ENCODE measurements at regions not wholly inside any gene's neighbourhood (a gene's known extent, or its start where the extent isn't known, plus 50 kb on each side); places are given as distances from the start of the nearest gene placed in this dataset.

GRCh38 chr1:184326278-184326677, 60.6 kb upstream of the C1orf21 start:
- Histone ChIP-seq H3K36me3 (no peaks in the 10 kb centered on the region), H3K27me3 (no peaks in the 10 kb centered on the region), H3K27ac (no peak overlapping the region), H3K4me1 (peaks cover 0 to 40% (median 5%) of the 10 kb centered on the region in 4 donors), H3K9me3 (no peaks in the 10 kb centered on the region), H3K4me3 (no peak overlapping the region)
- WGBS, 2 donors (ENCODE audit: low coverage in 1 of 2) = 25 to 35% methylated on average over 5 to 6 of the region's 6 CpGs
- TF ChIP-seq POLR2AphosphoS5 (IDR thresholded peaks at IDR 0.05) (peak in 2 of 3 donors; percentile 31 to 42), EP300 (IDR thresholded peaks at IDR 0.05; ENCODE audit: low read depth) (no peak)
- in situ Hi-C loops (cut with MboI; ENCODE audit: low pct_ligation_motif_present in 1 of 4, low pct_unique_long_range_greater_than_20kb in 1 of 4, low sequenced_read_pairs in 3 of 4) (no loop called here), intact Hi-C loops (cut with DNase I; ENCODE audit: low total_unique reads) (no loop called here)
- peak; percentile 47 for DNase-seq

- H3K4me3 ChIP-seq = peak overlapping the region in 1 of 4 donors; percentile 11
- H3K4me1 ChIP-seq = peaks cover 0 to 40% (median 5%) of the 10 kb centered on the region in 4 donors
- H3K27ac ChIP-seq = peak overlapping the region in 3 of 4 donors; percentile 4 to 63 (median 34)
- no peaks in the 10 kb centered on the region for H3K36me3 ChIP-seq
- WGBS, 2 donors (ENCODE audit: low coverage in 1 of 2) = 63 to 71% methylated on average over 7 of the region's 7 CpGs
- in situ Hi-C loops (cut with MboI; ENCODE audit: low pct_ligation_motif_present in 1 of 4, low pct_unique_long_range_greater_than_20kb in 1 of 4, low sequenced_read_pairs in 3 of 4) (no loop called here), intact Hi-C loops (cut with DNase I; ENCODE audit: low total_unique reads) (no loop called here)
- no peaks in the 10 kb centered on the region for H3K27me3 ChIP-seq
- TF ChIP-seq, protein P1, sequence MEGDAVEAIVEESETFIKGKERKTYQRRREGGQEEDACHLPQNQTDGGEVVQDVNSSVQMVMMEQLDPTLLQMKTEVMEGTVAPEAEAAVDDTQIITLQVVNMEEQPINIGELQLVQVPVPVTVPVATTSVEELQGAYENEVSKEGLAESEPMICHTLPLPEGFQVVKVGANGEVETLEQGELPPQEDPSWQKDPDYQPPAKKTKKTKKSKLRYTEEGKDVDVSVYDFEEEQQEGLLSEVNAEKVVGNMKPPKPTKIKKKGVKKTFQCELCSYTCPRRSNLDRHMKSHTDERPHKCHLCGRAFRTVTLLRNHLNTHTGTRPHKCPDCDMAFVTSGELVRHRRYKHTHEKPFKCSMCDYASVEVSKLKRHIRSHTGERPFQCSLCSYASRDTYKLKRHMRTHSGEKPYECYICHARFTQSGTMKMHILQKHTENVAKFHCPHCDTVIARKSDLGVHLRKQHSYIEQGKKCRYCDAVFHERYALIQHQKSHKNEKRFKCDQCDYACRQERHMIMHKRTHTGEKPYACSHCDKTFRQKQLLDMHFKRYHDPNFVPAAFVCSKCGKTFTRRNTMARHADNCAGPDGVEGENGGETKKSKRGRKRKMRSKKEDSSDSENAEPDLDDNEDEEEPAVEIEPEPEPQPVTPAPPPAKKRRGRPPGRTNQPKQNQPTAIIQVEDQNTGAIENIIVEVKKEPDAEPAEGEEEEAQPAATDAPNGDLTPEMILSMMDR (IDR thresholded peaks at IDR 0.05) = no peak
- TF ChIP-seq EP300 (IDR thresholded peaks at IDR 0.05; ENCODE audit: low read depth) = no peak
- no peak for TF ChIP-seq POLR2A (IDR thresholded peaks at IDR 0.05)
- TF ChIP-seq POLR2AphosphoS5 (IDR thresholded peaks at IDR 0.05) = no peak
- DNase-seq = peak; percentile 23
- H3K9me3 ChIP-seq = no peaks in the 10 kb centered on the region
These were observed 57.4 kb upstream of the C1orf21 start for GRCh38 chr1:184329245-184329953.

DNA sequence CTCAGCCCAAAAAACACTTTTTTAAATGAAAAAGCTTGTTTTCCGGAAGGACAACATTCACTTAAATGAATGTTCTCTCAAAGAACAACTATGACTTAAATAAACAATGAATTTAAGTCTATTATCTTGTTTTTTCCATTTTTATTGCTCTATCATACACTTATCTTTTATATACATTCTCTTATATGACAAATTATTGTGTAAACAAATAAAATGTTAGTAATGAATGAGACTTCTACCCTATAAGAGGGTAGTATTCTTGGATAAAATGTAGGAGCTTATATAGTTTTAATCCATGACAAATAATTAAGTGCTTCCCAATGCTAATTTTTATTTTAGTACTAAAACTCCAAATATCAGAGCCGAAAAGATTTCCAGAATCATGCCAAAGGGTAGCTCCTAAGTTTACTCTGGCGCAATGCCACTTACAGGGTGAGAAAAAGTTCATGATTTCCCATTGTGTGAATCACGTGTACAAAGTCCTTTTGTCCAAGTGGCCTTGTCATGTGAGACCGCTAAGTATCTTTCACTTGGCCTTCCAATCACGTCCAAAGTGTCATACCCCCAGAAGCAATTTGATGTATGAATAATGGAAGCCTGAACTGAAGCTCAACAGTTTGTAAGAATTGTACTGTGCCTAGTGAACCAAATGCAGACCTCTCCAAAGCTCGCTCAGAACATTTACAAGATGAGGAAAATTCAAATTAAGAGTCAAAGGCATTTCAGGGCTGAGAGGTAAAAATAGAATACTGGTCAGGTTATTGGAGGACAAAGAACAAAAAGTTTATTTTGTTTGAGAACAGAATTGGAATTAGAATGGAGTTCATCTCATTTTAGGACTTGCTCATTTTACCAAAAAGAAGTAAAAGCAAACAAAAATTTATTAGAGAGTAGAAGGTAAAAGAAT, 56.6 kb upstream of the C1orf21 start:
- Histone ChIP-seq H3K27ac (peak overlapping the region in 2 of 4 donors; percentile 34 to 63), H3K4me1 (peaks cover 0 to 40% (median 5%) of the 10 kb centered on the region in 4 donors), H3K27me3 (no peaks in the 10 kb centered on the region), H3K36me3 (no peaks in the 10 kb centered on the region), H3K9me3 (no peaks in the 10 kb centered on the region), H3K4me3 (peak overlapping the region in 1 of 4 donors; percentile 11)
- TF ChIP-seq POLR2AphosphoS5 (IDR thresholded peaks at IDR 0.05) (peak in 2 of 3 donors; percentile 50 to 52), POLR2A (IDR thresholded peaks at IDR 0.05) (no peak), EP300 (IDR thresholded peaks at IDR 0.05; ENCODE audit: low read depth) (no peak)
- TF ChIP-seq, protein P1 (IDR thresholded peaks at IDR 0.05) = no peak
- WGBS, 2 donors (ENCODE audit: low coverage in 1 of 2) = 41 to 53% methylated on average over 7 of the region's 7 CpGs
- intact Hi-C loops (cut with DNase I; ENCODE audit: low total_unique reads) = no loop called here
- in situ Hi-C loops (cut with MboI; ENCODE audit: low pct_ligation_motif_present in 1 of 4, low pct_unique_long_range_greater_than_20kb in 1 of 4, low sequenced_read_pairs in 3 of 4) = no loop called here
- peak; percentile 52 for DNase-seq

DNA sequence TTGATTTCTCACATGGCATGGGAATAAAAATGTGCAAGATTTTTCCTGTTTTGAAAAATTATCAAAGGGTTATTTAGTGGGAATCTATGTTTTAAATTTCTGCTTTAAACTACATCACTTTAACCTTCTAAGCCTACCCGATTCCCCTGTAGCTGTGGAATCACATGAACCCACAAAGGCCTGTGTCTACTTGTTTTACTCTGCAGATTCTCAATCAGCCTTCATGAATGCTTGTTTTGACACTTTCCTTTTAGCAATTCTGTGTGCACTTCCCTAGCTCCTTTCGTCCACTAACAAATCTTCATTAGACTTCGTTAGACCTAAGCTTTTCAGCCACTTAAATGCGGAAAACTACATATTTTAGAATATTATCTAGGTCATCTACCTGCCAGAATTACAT, 56.0 kb upstream of the C1orf21 start:
- Histone ChIP-seq H3K9me3 (no peaks in the 10 kb centered on the region), H3K36me3 (no peaks in the 10 kb centered on the region), H3K27ac (peak overlapping the region in 1 of 4 donors; percentile 34), H3K4me1 (peaks cover 0 to 36% (median 5%) of the 10 kb centered on the region in 4 donors), H3K27me3 (no peaks in the 10 kb centered on the region), H3K4me3 (no peak overlapping the region)
- DNase-seq = no peak
- TF ChIP-seq, protein P1 (IDR thresholded peaks at IDR 0.05) = no peak
- no peak for TF ChIP-seq EP300 (IDR thresholded peaks at IDR 0.05; ENCODE audit: low read depth)
- no peak for TF ChIP-seq POLR2A (IDR thresholded peaks at IDR 0.05)
- no peak for TF ChIP-seq POLR2AphosphoS5 (IDR thresholded peaks at IDR 0.05)
- in situ Hi-C loops (cut with MboI; ENCODE audit: low pct_ligation_motif_present in 1 of 4, low pct_unique_long_range_greater_than_20kb in 1 of 4, low sequenced_read_pairs in 3 of 4) (no loop called here), intact Hi-C loops (cut with DNase I; ENCODE audit: low total_unique reads) (no loop called here)
- 85 to 92% methylated on average over 4 of the region's 4 CpGs for WGBS, 2 donors (ENCODE audit: low coverage in 1 of 2)

Small RNAs in the stretch of these regions (small RNA-seq; reads per million reads assigned to genes)
- gene RF00019 = 0 reads per million in 4 donors
